ENCODE measurements at regions not wholly inside any gene's neighbourhood (a gene's known extent, or its start where the extent isn't known, plus 50 kb on each side); places are given as distances from the start of the nearest gene placed in this dataset.

- Histone ChIP-seq H3K4me1 (no peaks in the 10 kb centered on the region), H3K27me3 (no peaks in the 10 kb centered on the region), H3K4me3 (no peak overlapping the region), H3K36me3 (no peaks in the 10 kb centered on the region), H3K9me3 (no peaks in the 10 kb centered on the region), H3K27ac (no peak overlapping the region)
- no peak for DNase-seq
- intact Hi-C loops (cut with DNase I; ENCODE audit: low total_unique reads) = no loop called here
- TF ChIP-seq CTCF (IDR thresholded peaks at IDR 0.05) = no peak
Observed at GRCh38 chr1:245055752-245056151, 99.0 kb upstream of the KIF26B start.

GRCh38 chr1:245054507-245055270 lies 100.1 kb upstream of the KIF26B start:
- no peaks in the 10 kb centered on the region for H3K4me1 ChIP-seq
- H3K27me3 ChIP-seq = no peaks in the 10 kb centered on the region
- H3K36me3 ChIP-seq = no peaks in the 10 kb centered on the region
- intact Hi-C loops (cut with DNase I; ENCODE audit: low total_unique reads) = no loop called here
- no peak for TF ChIP-seq CTCF (IDR thresholded peaks at IDR 0.05)
- no peak overlapping the region for H3K4me3 ChIP-seq
- no peaks in the 10 kb centered on the region for H3K9me3 ChIP-seq
- H3K27ac ChIP-seq = no peak overlapping the region
- no peak for DNase-seq

GRCh38 chr1:245054105-245054504 lies 100.7 kb upstream of the KIF26B start:
- Histone ChIP-seq H3K36me3 (no peaks in the 10 kb centered on the region), H3K4me1 (no peaks in the 10 kb centered on the region), H3K9me3 (no peaks in the 10 kb centered on the region), H3K27me3 (no peaks in the 10 kb centered on the region), H3K4me3 (no peak overlapping the region), H3K27ac (no peak overlapping the region)
- no peak for TF ChIP-seq CTCF (IDR thresholded peaks at IDR 0.05)
- DNase-seq = no peak
- intact Hi-C loops (cut with DNase I; ENCODE audit: low total_unique reads) = no loop called here

GRCh38 chr1:245052258-245052657 lies 102.5 kb upstream of the KIF26B start:
- no peaks in the 10 kb centered on the region for H3K36me3 ChIP-seq
- H3K4me3 ChIP-seq = no peak overlapping the region
- no peak for TF ChIP-seq CTCF (IDR thresholded peaks at IDR 0.05)
- no peak for DNase-seq
- no peak overlapping the region for H3K27ac ChIP-seq
- no peaks in the 10 kb centered on the region for H3K27me3 ChIP-seq
- H3K4me1 ChIP-seq = no peaks in the 10 kb centered on the region
- intact Hi-C loops (cut with DNase I; ENCODE audit: low total_unique reads) = no loop called here
- no peaks in the 10 kb centered on the region for H3K9me3 ChIP-seq

- peak in 1 of 2 donors; percentile 29 for DNase-seq
- intact Hi-C loops (cut with DNase I; ENCODE audit: low total_unique reads) = no loop called here
- no peak overlapping the region for H3K4me3 ChIP-seq
Observed at GRCh38 chr1:245051349-245052221, 103.2 kb upstream of the KIF26B start.

More at GRCh38 chr1:245051349-245052221, 103.2 kb upstream of the KIF26B start:
- Histone ChIP-seq H3K4me1 (no peaks in the 10 kb centered on the region), H3K27ac (no peak overlapping the region), H3K27me3 (no peaks in the 10 kb centered on the region), H3K36me3 (no peaks in the 10 kb centered on the region), H3K9me3 (no peaks in the 10 kb centered on the region)
- TF ChIP-seq CTCF (IDR thresholded peaks at IDR 0.05) = no peak

All from tibial artery (tissue), 4 donors.